Neural progenitor cell (in vitro differentiated cells): ENCODE measurements at regions not wholly inside any gene's neighbourhood (a gene's known extent, or its start where the extent isn't known, plus 50 kb on each side); places are given as distances from the start of the nearest gene placed in this dataset.

ENCODE experiments used
- EZH2 ChIP-seq: fragments of 200-600 bp; sonication (generic); IDR thresholded peaks from 2 replicates; pipeline ENCODE4 v1.6.1; 2017; ENCODE audit warnings: antibody characterized with exemption, mild to moderate bottlenecking, moderate library complexity
- TF ChIP-seq, protein P1 (sequence below): fragments of 200-600 bp; sonication (generic); IDR thresholded peaks from 2 replicates; pipeline ENCODE4 v1.5.1; 2017; ENCODE audit warnings: antibody characterized with exemption, mild to moderate bottlenecking

DNA sequence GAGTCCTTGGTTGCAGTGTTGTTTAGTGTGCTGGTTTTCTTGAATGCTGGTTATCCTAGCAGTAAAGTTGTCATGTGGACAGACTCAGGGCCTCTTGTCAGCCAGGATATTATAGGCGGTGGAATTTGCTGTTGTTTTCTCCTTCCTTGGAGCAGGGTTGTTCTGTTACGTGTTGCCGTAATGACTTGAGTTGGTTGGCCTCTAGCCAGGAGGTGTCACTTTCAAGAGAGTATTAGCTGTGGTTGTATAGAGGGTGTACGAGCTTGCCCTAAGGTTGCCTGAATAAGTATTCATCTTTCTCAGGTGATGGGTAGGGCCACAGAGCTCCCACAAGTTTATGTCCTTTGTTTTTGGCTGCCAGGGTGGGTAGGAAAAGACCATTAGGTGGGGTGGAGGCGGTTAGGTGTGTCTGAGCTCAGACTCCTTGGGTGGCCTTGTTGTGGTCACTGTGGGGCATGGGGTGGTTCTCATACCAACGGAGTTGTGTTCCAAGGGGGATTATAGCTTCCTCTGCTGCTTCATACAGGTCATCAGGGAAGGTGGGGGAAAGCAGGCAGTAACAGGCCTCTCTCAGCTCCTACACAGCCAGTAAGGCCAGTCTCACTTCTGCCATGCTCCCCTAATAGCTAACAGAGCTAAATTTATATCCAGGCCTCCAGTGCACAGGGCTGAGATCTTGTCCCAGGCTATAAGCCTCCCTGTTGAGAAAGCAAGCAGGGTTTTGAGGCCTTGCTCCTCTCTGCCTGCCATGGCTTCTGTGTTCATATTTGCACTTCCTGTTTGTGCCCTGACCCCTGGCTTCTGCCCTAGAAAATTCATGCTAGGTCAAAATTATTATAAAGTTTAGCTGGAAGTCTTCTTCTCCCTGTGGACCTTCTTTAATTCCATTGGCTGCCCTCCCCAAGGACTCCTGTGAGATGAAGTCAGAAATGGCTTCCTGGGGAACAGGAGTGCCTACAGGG lies 594.7 kb downstream of the RAPGEF2 start:
- TF ChIP-seq, protein P1, sequence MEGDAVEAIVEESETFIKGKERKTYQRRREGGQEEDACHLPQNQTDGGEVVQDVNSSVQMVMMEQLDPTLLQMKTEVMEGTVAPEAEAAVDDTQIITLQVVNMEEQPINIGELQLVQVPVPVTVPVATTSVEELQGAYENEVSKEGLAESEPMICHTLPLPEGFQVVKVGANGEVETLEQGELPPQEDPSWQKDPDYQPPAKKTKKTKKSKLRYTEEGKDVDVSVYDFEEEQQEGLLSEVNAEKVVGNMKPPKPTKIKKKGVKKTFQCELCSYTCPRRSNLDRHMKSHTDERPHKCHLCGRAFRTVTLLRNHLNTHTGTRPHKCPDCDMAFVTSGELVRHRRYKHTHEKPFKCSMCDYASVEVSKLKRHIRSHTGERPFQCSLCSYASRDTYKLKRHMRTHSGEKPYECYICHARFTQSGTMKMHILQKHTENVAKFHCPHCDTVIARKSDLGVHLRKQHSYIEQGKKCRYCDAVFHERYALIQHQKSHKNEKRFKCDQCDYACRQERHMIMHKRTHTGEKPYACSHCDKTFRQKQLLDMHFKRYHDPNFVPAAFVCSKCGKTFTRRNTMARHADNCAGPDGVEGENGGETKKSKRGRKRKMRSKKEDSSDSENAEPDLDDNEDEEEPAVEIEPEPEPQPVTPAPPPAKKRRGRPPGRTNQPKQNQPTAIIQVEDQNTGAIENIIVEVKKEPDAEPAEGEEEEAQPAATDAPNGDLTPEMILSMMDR: no peak
- TF ChIP-seq EZH2: no peak
